CD4-positive, alpha-beta T cell (primary cell): ENCODE measurements at regions not wholly inside any gene's neighbourhood (a gene's known extent, or its start where the extent isn't known, plus 50 kb on each side); places are given as distances from the start of the nearest gene placed in this dataset.
"Not testable (repeated sequence)": the region's sequence is repeated elsewhere in the genome, so short reads cannot be mapped to it uniquely, and the experiment has no call there.

Experiments used
- ATAC-seq: fragments of 200-7000 bp; cut with Tn5 transposase; one replicate; pipeline ENCODE4 v1.10.0; 2022; ENCODE audit warnings: mild to moderate bottlenecking; ENCODE audit not compliant: poor library complexity
- CTCF ChIA-PET: fragments of 350-600 bp; sonication (Branson Sonifier 250); formaldehyde crosslinking; loops from one replicate; lab custom pipeline; 2021; ENCODE audit warnings: antibody characterized with exemption, inconsistent platforms; lab: Charles Lee
- POLR2A ChIA-PET: fragments of 350-600 bp; sonication (Branson Sonifier 250); formaldehyde crosslinking; loops from one replicate; lab custom pipeline; 2021; ENCODE audit warnings: antibody characterized with exemption, inconsistent platforms; lab: Charles Lee
- DNase-seq, 14 experiments: peaks; one replicate each; pipeline ENCODE4 v3.0.0-alpha.2; 2013 to 2020; ENCODE audit warnings: mixed read lengths in 2 of 14
- H3K27ac ChIP-seq, 2 donors: one replicate each; pipeline versions ENCODE4 v1.5.1 to v1.7.0; 2013; ENCODE audit warnings: low read length in 2 of 2, low read depth in 1 of 2, mild to moderate bottlenecking in 1 of 2
- H3K27me3 ChIP-seq, 2 experiments: 1 replicate in 1 of 2; 2 replicates in 1 of 2; pipeline versions ENCODE4 v1.6.1 to v1.7.0; 2013; ENCODE audit warnings: low read length in 2 of 2, control low read depth in 1 of 2, mild to moderate bottlenecking in 1 of 2, moderate library complexity in 1 of 2; ENCODE audit not compliant: insufficient read depth in 2 of 2, control insufficient read depth in 1 of 2
- H3K36me3 ChIP-seq: one replicate; pipeline ENCODE4 v1.6.1; 2013; ENCODE audit warnings: low read length, control low read depth; ENCODE audit not compliant: insufficient read depth
- H3K4me1 ChIP-seq: one replicate; pipeline ENCODE4 v1.6.1; 2013; ENCODE audit warnings: low read length, control low read depth; ENCODE audit not compliant: insufficient read depth
- H3K4me3 ChIP-seq: one replicate; pipeline ENCODE4 v1.5.1; 2013; ENCODE audit warnings: mild to moderate bottlenecking, low read length, moderate library complexity
- H3K9me3 ChIP-seq, 2 experiments: 1 replicate in 1 of 2; 2 replicates in 1 of 2; pipeline versions ENCODE4 v1.6.1 to v1.7.0; 2013; ENCODE audit warnings: low read length in 2 of 2, mild to moderate bottlenecking in 2 of 2, control low read depth in 1 of 2, moderate library complexity in 1 of 2; ENCODE audit not compliant: control insufficient read depth in 1 of 2, insufficient read depth in 1 of 2
- H3K27ac Mint-ChIP-seq: one replicate; pipeline ENCODE4 v1.8.0; 2020; ENCODE audit warnings: mixed read lengths
- H3K27me3 Mint-ChIP-seq: one replicate; pipeline ENCODE4 v1.8.0; 2021; ENCODE audit warnings: mixed read lengths
- H3K36me3 Mint-ChIP-seq: one replicate; pipeline ENCODE4 v1.8.0; 2021; ENCODE audit warnings: low read depth, mixed read lengths
- H3K4me1 Mint-ChIP-seq: one replicate; pipeline ENCODE4 v1.8.0; 2021; ENCODE audit warnings: low read depth, mixed read lengths
- H3K4me3 Mint-ChIP-seq: one replicate; pipeline ENCODE4 v1.8.0; 2020; ENCODE audit warnings: mild to moderate bottlenecking, mixed read lengths
- H3K9me3 Mint-ChIP-seq: one replicate; pipeline ENCODE4 v1.8.0; 2020; ENCODE audit warnings: mixed read lengths
- intact Hi-C, 2 experiments: fragments of 100-400 bp; cut with DNase I in 1 of 2; cut with micrococcal nuclease in 1 of 2; formaldehyde crosslinking; loops; one replicate each; pipeline versions ENCODE4 v1.15.1 to v1.9.0; 2023 to 2025; cut with DNase I, micrococcal nuclease
- TF ChIP-seq, protein P1 (sequence below): fragments of 200-600 bp; IDR thresholded peaks from one replicate; pipeline ENCODE4 v1.8.0; 2022; ENCODE audit warnings: antibody characterized with exemption, mild to moderate bottlenecking

- no peaks in the 10 kb centered on the region for H3K27me3 Mint-ChIP-seq
- H3K27ac ChIP-seq: peak overlapping the region; percentile 48 to 68
- peaks cover 15% of the 10 kb centered on the region for H3K4me1 ChIP-seq
- POLR2A ChIA-PET: interaction anchor here (0.6 to 3.2 kb wide), 12 partner anchors 9 to 178 kb away, joined by 3 to 19 read pairs (median 4); partner anchors contain the start of gene ZNF217
- peak overlapping the region; percentile 23 for H3K4me3 ChIP-seq
- H3K27ac Mint-ChIP-seq: peak overlapping the region; percentile 92
- no peaks in the 10 kb centered on the region for H3K36me3 Mint-ChIP-seq
- H3K9me3 ChIP-seq: no peaks in the 10 kb centered on the region
- intact Hi-C loops: loop anchor here in 1 of 2 experiments (1.0 kb wide), 1 partner anchor 8 kb away; no protein-coding TSS in a partner anchor
- CTCF ChIA-PET: interaction anchor here (0.6 to 0.9 kb wide), 3 partner anchors 9 to 469 kb away, joined by 3 to 5 read pairs (median 4); no protein-coding TSS in a partner anchor
- peak in 3 of 14 experiments; percentile 59 to 70 (median 69) for DNase-seq
- peak; percentile 73 for ATAC-seq
- TF ChIP-seq, protein P1, sequence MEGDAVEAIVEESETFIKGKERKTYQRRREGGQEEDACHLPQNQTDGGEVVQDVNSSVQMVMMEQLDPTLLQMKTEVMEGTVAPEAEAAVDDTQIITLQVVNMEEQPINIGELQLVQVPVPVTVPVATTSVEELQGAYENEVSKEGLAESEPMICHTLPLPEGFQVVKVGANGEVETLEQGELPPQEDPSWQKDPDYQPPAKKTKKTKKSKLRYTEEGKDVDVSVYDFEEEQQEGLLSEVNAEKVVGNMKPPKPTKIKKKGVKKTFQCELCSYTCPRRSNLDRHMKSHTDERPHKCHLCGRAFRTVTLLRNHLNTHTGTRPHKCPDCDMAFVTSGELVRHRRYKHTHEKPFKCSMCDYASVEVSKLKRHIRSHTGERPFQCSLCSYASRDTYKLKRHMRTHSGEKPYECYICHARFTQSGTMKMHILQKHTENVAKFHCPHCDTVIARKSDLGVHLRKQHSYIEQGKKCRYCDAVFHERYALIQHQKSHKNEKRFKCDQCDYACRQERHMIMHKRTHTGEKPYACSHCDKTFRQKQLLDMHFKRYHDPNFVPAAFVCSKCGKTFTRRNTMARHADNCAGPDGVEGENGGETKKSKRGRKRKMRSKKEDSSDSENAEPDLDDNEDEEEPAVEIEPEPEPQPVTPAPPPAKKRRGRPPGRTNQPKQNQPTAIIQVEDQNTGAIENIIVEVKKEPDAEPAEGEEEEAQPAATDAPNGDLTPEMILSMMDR: no peak
- H3K27me3 ChIP-seq: no peaks in the 10 kb centered on the region
- H3K4me3 Mint-ChIP-seq: peak overlapping the region; percentile 65
- no peaks in the 10 kb centered on the region for H3K36me3 ChIP-seq
- peaks cover 44% of the 10 kb centered on the region for H3K4me1 Mint-ChIP-seq
- H3K9me3 Mint-ChIP-seq: no peaks in the 10 kb centered on the region
Observed at GRCh38 chr20:53652090-53652858, 58.6 kb upstream of the ZNF217 start.

GRCh38 chr20:53649493-53649892, 55.9 kb upstream of the ZNF217 start:
- ATAC-seq, intact Hi-C loops, H3K27me3 ChIP-seq, POLR2A ChIA-PET, H3K9me3 ChIP-seq, H3K27ac ChIP-seq, H3K36me3 ChIP-seq, H3K36me3 Mint-ChIP-seq, CTCF ChIA-PET, H3K27me3 Mint-ChIP-seq, H3K4me3 ChIP-seq, H3K4me3 Mint-ChIP-seq, DNase-seq, H3K9me3 Mint-ChIP-seq, H3K27ac Mint-ChIP-seq: not testable (repeated sequence)
- peaks cover 18% of the 10 kb centered on the region for H3K4me1 ChIP-seq
- H3K4me1 Mint-ChIP-seq: peaks cover 32% of the 10 kb centered on the region

GRCh38 chr20:53647286-53647821, 53.7 kb upstream of the ZNF217 start:
- DNase-seq (no peak), ATAC-seq (no peak)
- H3K36me3 Mint-ChIP-seq: no peaks in the 10 kb centered on the region
- peaks cover 35% of the 10 kb centered on the region for H3K4me1 Mint-ChIP-seq
- H3K27ac ChIP-seq: no peak overlapping the region
- H3K27ac Mint-ChIP-seq: no peak overlapping the region
- H3K27me3 Mint-ChIP-seq: no peaks in the 10 kb centered on the region
- ChIA-PET CTCF (interaction anchor here (0.9 kb wide), 1 partner anchor 34 kb away, joined by 3 read pairs; no protein-coding TSS in a partner anchor), POLR2A (interaction anchor here (0.7 to 2.1 kb wide), 3 partner anchors 11 to 37 kb away, joined by 3 to 12 read pairs (median 6); no protein-coding TSS in a partner anchor)
- no peaks in the 10 kb centered on the region for H3K36me3 ChIP-seq
- intact Hi-C loops: no loop called here
- no peak overlapping the region for H3K4me3 ChIP-seq
- H3K27me3 ChIP-seq: no peaks in the 10 kb centered on the region
- H3K4me3 Mint-ChIP-seq: no peak overlapping the region
- H3K4me1 ChIP-seq: peaks cover 25% of the 10 kb centered on the region
- no peaks in the 10 kb centered on the region for H3K9me3 Mint-ChIP-seq
- H3K9me3 ChIP-seq: no peaks in the 10 kb centered on the region
- TF ChIP-seq, protein P1: no peak
